ENCODE measurements at regions not wholly inside any gene's neighbourhood (a gene's known extent, or its start where the extent isn't known, plus 50 kb on each side); places are given as distances from the start of the nearest gene placed in this dataset.
"Not testable (repeated sequence)": the region's sequence is repeated elsewhere in the genome, so short reads cannot be mapped to it uniquely, and the experiment has no call there.

GRCh38 chr11:37841016-37841415, 1243.0 kb upstream of the RAG2 start:
- peaks cover 16% of the 10 kb centered on the region for H3K9me3 Mint-ChIP-seq
- no peaks in the 10 kb centered on the region for H3K27me3 Mint-ChIP-seq
- no peak overlapping the region for H3K27ac Mint-ChIP-seq
- H3K4me1 Mint-ChIP-seq = no peaks in the 10 kb centered on the region
- H3K36me3 Mint-ChIP-seq (ENCODE audit: low read depth) = no peaks in the 10 kb centered on the region
- no peak overlapping the region for H3K4me3 Mint-ChIP-seq
- ATAC-seq (replicated peaks) = no peak

GRCh38 chr11:37840345-37840744, 1242.3 kb upstream of the RAG2 start:
- H3K36me3 Mint-ChIP-seq (ENCODE audit: low read depth); H3K4me1 Mint-ChIP-seq; H3K27me3 Mint-ChIP-seq; H3K27ac Mint-ChIP-seq; H3K4me3 Mint-ChIP-seq; ATAC-seq (replicated peaks): not testable (repeated sequence)
- H3K9me3 Mint-ChIP-seq = peaks cover 15% of the 10 kb centered on the region

- no peaks in the 10 kb centered on the region for H3K9me3 Mint-ChIP-seq
- no peak overlapping the region for H3K4me3 Mint-ChIP-seq
- no peaks in the 10 kb centered on the region for H3K4me1 Mint-ChIP-seq
- no peaks in the 10 kb centered on the region for H3K36me3 Mint-ChIP-seq (ENCODE audit: low read depth)
- no peaks in the 10 kb centered on the region for H3K27me3 Mint-ChIP-seq
- ATAC-seq (replicated peaks) = no peak
- H3K27ac Mint-ChIP-seq = no peak overlapping the region
Measured at GRCh38 chr11:37830529-37830928, 1232.5 kb upstream of the RAG2 start.

GRCh38 chr11:37817727-37818270, 1219.8 kb upstream of the RAG2 start:
- Mint-ChIP-seq H3K27ac (no peak overlapping the region), H3K4me1 (no peaks in the 10 kb centered on the region), H3K9me3 (peaks cover 12% of the 10 kb centered on the region), H3K4me3 (no peak overlapping the region), H3K36me3 (ENCODE audit: low read depth) (no peaks in the 10 kb centered on the region), H3K27me3 (no peaks in the 10 kb centered on the region)
- ATAC-seq (replicated peaks) = no peak

- no peaks in the 10 kb centered on the region for H3K4me1 Mint-ChIP-seq
- H3K36me3 Mint-ChIP-seq (ENCODE audit: low read depth) = no peaks in the 10 kb centered on the region
- H3K27me3 Mint-ChIP-seq = no peaks in the 10 kb centered on the region
Measured at GRCh38 chr11:37812281-37812880, 1214.3 kb upstream of the RAG2 start.

GRCh38 chr11:37811349-37811748, 1213.3 kb upstream of the RAG2 start:
- Mint-ChIP-seq H3K27ac (no peak overlapping the region), H3K36me3 (ENCODE audit: low read depth) (no peaks in the 10 kb centered on the region), H3K4me1 (no peaks in the 10 kb centered on the region), H3K4me3 (no peak overlapping the region), H3K9me3 (peaks cover 7% of the 10 kb centered on the region), H3K27me3 (no peaks in the 10 kb centered on the region)
- no peak for ATAC-seq (replicated peaks)

More at GRCh38 chr11:37812281-37812880, 1214.3 kb upstream of the RAG2 start:
- peaks cover 7% of the 10 kb centered on the region for H3K9me3 Mint-ChIP-seq
- no peak for ATAC-seq (replicated peaks)
- no peak overlapping the region for H3K4me3 Mint-ChIP-seq
- H3K27ac Mint-ChIP-seq = no peak overlapping the region

- H3K4me3 Mint-ChIP-seq = no peak overlapping the region
- H3K27me3 Mint-ChIP-seq = no peaks in the 10 kb centered on the region
- H3K36me3 Mint-ChIP-seq (ENCODE audit: low read depth) = no peaks in the 10 kb centered on the region
- peaks cover 13% of the 10 kb centered on the region for H3K9me3 Mint-ChIP-seq
- H3K4me1 Mint-ChIP-seq = no peaks in the 10 kb centered on the region
- H3K27ac Mint-ChIP-seq = no peak overlapping the region
- ATAC-seq (replicated peaks) = no peak
Measured at GRCh38 chr11:37804666-37805065, 1206.6 kb upstream of the RAG2 start.

GRCh38 chr11:37788141-37788877, 1190.3 kb upstream of the RAG2 start:
- no peaks in the 10 kb centered on the region for H3K27me3 Mint-ChIP-seq
- peaks cover 22% of the 10 kb centered on the region for H3K9me3 Mint-ChIP-seq
- no peak for ATAC-seq (replicated peaks)

GRCh38 chr11:37786214-37786755, 1188.2 kb upstream of the RAG2 start:
- Mint-ChIP-seq H3K4me1 (no peaks in the 10 kb centered on the region), H3K36me3 (ENCODE audit: low read depth) (no peaks in the 10 kb centered on the region), H3K9me3 (peaks cover 32% of the 10 kb centered on the region), H3K27ac (no peak overlapping the region), H3K4me3 (no peak overlapping the region), H3K27me3 (no peaks in the 10 kb centered on the region)
- ATAC-seq (replicated peaks) = no peak

More at GRCh38 chr11:37788141-37788877, 1190.3 kb upstream of the RAG2 start:
- H3K4me3 Mint-ChIP-seq = no peak overlapping the region
- no peak overlapping the region for H3K27ac Mint-ChIP-seq
- no peaks in the 10 kb centered on the region for H3K36me3 Mint-ChIP-seq (ENCODE audit: low read depth)
- no peaks in the 10 kb centered on the region for H3K4me1 Mint-ChIP-seq

GRCh38 chr11:37774441-37774840, 1176.4 kb upstream of the RAG2 start:
- ATAC-seq (replicated peaks) = no peak
- H3K9me3 Mint-ChIP-seq = peaks cover 28% of the 10 kb centered on the region
- H3K4me1 Mint-ChIP-seq = no peaks in the 10 kb centered on the region
- H3K4me3 Mint-ChIP-seq = no peak overlapping the region
- no peak overlapping the region for H3K27ac Mint-ChIP-seq
- no peaks in the 10 kb centered on the region for H3K36me3 Mint-ChIP-seq (ENCODE audit: low read depth)
- no peaks in the 10 kb centered on the region for H3K27me3 Mint-ChIP-seq

GRCh38 chr11:37770145-37770544, 1172.1 kb upstream of the RAG2 start:
- Mint-ChIP-seq H3K9me3 (peaks cover 12% of the 10 kb centered on the region), H3K4me1 (no peaks in the 10 kb centered on the region), H3K27me3 (no peaks in the 10 kb centered on the region), H3K27ac (no peak overlapping the region), H3K4me3 (no peak overlapping the region), H3K36me3 (ENCODE audit: low read depth) (no peaks in the 10 kb centered on the region)
- ATAC-seq (replicated peaks) = no peak

- Mint-ChIP-seq H3K27ac (no peak overlapping the region), H3K27me3 (no peaks in the 10 kb centered on the region), H3K36me3 (ENCODE audit: low read depth) (no peaks in the 10 kb centered on the region), H3K4me1 (no peaks in the 10 kb centered on the region), H3K9me3 (peaks cover 17% of the 10 kb centered on the region), H3K4me3 (no peak overlapping the region)
- no peak for ATAC-seq (replicated peaks)
Measured at GRCh38 chr11:37762079-37762478, 1164.0 kb upstream of the RAG2 start.

GRCh38 chr11:37755521-37755920, 1157.5 kb upstream of the RAG2 start:
- no peak overlapping the region for H3K4me3 Mint-ChIP-seq
- no peaks in the 10 kb centered on the region for H3K36me3 Mint-ChIP-seq (ENCODE audit: low read depth)
- H3K27ac Mint-ChIP-seq = no peak overlapping the region
- ATAC-seq (replicated peaks) = no peak
- peaks cover 19% of the 10 kb centered on the region for H3K9me3 Mint-ChIP-seq
- H3K27me3 Mint-ChIP-seq = no peaks in the 10 kb centered on the region
- H3K4me1 Mint-ChIP-seq = no peaks in the 10 kb centered on the region

GRCh38 chr11:37748641-37749040, 1150.6 kb upstream of the RAG2 start:
- Mint-ChIP-seq H3K27ac (no peak overlapping the region), H3K4me3 (no peak overlapping the region), H3K4me1 (no peaks in the 10 kb centered on the region), H3K36me3 (ENCODE audit: low read depth) (no peaks in the 10 kb centered on the region), H3K9me3 (peaks cover 14% of the 10 kb centered on the region), H3K27me3 (no peaks in the 10 kb centered on the region)
- no peak for ATAC-seq (replicated peaks)

GRCh38 chr11:37747121-37747520, 1149.1 kb upstream of the RAG2 start:
- Mint-ChIP-seq H3K36me3 (ENCODE audit: low read depth) (no peaks in the 10 kb centered on the region), H3K27ac (no peak overlapping the region), H3K4me3 (no peak overlapping the region), H3K4me1 (no peaks in the 10 kb centered on the region), H3K27me3 (no peaks in the 10 kb centered on the region), H3K9me3 (peaks cover 14% of the 10 kb centered on the region)
- ATAC-seq (replicated peaks) = no peak

All from activated T-helper 17 cell treated with anti-CD3 and anti-CD28 coated beads, Interleukin-2, amount 50 U/mL, for 72 hours (primary cell).